ENCODE measurements at regions not wholly inside any gene's neighbourhood (a gene's known extent, or its start where the extent isn't known, plus 50 kb on each side); places are given as distances from the start of the nearest gene placed in this dataset.
A peak's percentile ranks its signal among the peaks of the same experiment; 100 is the strongest.
"Not testable (repeated sequence)": the region's sequence is repeated elsewhere in the genome, so short reads cannot be mapped to it uniquely, and the experiment has no call there.

GRCh38 chr10:47711428-47711827 lies 52.0 kb downstream of the SYT15B start:
- not testable (repeated sequence) for DNase-seq (ENCODE audit: low read depth in 2 of 2)

GRCh38 chr10:47710443-47710842 lies 52.9 kb downstream of the SYT15B start:
- not testable (repeated sequence) for DNase-seq (ENCODE audit: low read depth in 2 of 2)

GRCh38 chr10:47705698-47706414 lies 57.5 kb downstream of the SYT15B start:
- peak; percentile 48 to 52 for DNase-seq (ENCODE audit: low read depth in 2 of 2)

- not testable (repeated sequence) for DNase-seq (ENCODE audit: low read depth in 2 of 2)
Observed at GRCh38 chr10:47701285-47701684, 62.1 kb downstream of the SYT15B start.

GRCh38 chr10:47699854-47700253 lies 63.5 kb downstream of the SYT15B start:
- not testable (repeated sequence) for DNase-seq (ENCODE audit: low read depth in 2 of 2)

GRCh38 chr10:47696170-47696569 lies 67.2 kb downstream of the SYT15B start:
- not testable (repeated sequence) for DNase-seq (ENCODE audit: low read depth in 2 of 2)

GRCh38 chr10:47695149-47695548 lies 68.2 kb downstream of the SYT15B start:
- not testable (repeated sequence) for DNase-seq (ENCODE audit: low read depth in 2 of 2)

- DNase-seq (ENCODE audit: low read depth in 2 of 2) = not testable (repeated sequence)
Observed at GRCh38 chr10:47690304-47690703, 73.1 kb downstream of the SYT15B start.

GRCh38 chr10:47683826-47684475 lies 79.4 kb downstream of the SYT15B start:
- DNase-seq (ENCODE audit: low read depth in 2 of 2) = not testable (repeated sequence)

GRCh38 chr10:47681638-47681990 lies 81.8 kb downstream of the SYT15B start:
- DNase-seq (ENCODE audit: low read depth in 2 of 2) = not testable (repeated sequence)

- DNase-seq (ENCODE audit: low read depth in 2 of 2) = not testable (repeated sequence)
Observed at GRCh38 chr10:47680848-47681637, 82.3 kb downstream of the SYT15B start.

GRCh38 chr10:47676102-47676501 lies 87.3 kb downstream of the SYT15B start:
- DNase-seq (ENCODE audit: low read depth in 2 of 2) = not testable (repeated sequence)

- not testable (repeated sequence) for DNase-seq (ENCODE audit: low read depth in 2 of 2)
Observed at GRCh38 chr10:47675577-47675976, 87.8 kb downstream of the SYT15B start.

GRCh38 chr10:47673128-47673527 lies 90.3 kb downstream of the SYT15B start:
- not testable (repeated sequence) for DNase-seq (ENCODE audit: low read depth in 2 of 2)

GRCh38 chr10:47670857-47671256 lies 92.5 kb downstream of the SYT15B start:
- DNase-seq (ENCODE audit: low read depth in 2 of 2) = not testable (repeated sequence)

- not testable (repeated sequence) for DNase-seq (ENCODE audit: low read depth in 2 of 2)
Observed at GRCh38 chr10:47661955-47662577, 101.3 kb downstream of the SYT15B start.

GRCh38 chr10:47656732-47657131 lies 106.7 kb downstream of the SYT15B start:
- not testable (repeated sequence) for DNase-seq (ENCODE audit: low read depth in 2 of 2)

- not testable (repeated sequence) for DNase-seq (ENCODE audit: low read depth in 2 of 2)
Observed at GRCh38 chr10:47654161-47654560, 109.2 kb downstream of the SYT15B start.

- DNase-seq (ENCODE audit: low read depth in 2 of 2) = not testable (repeated sequence)
Observed at GRCh38 chr10:47648594-47648993, 114.8 kb downstream of the SYT15B start.

GRCh38 chr10:47647523-47648101 lies 115.8 kb downstream of the SYT15B start:
- not testable (repeated sequence) for DNase-seq (ENCODE audit: low read depth in 2 of 2)

GRCh38 chr10:47646686-47647273 lies 116.6 kb downstream of the SYT15B start:
- not testable (repeated sequence) for DNase-seq (ENCODE audit: low read depth in 2 of 2)

Data from stimulated activated CD8-positive, alpha-beta memory T cell treated with anti-CD3 and anti-CD28 coated beads, Interleukin-2, amount 100 ng/mL, for 1 hour (primary cell).